ENCODE measurements at regions not wholly inside any gene's neighbourhood (a gene's known extent, or its start where the extent isn't known, plus 50 kb on each side); places are given as distances from the start of the nearest gene placed in this dataset.

DNA sequence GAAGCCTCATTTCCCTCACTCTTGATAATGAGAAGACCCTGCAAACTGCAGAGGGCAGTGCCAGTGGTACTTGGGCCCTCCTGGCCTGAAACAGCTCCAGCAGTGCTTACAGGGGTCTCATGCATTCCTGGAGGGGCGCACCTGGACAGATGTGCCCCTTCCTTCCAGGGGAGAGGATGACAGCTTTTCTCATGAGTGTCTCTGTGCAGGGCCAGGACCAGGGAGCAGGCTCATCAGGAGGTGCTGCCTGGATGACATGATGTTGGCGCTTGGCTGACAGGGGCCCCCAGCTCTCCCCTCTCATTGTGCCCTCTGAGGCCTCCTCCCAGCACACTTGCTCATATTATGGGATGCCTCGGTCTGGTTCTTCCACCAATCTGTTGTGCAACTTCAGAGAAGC is 95.1 kb upstream of the MYCN start:
- DNase-seq: no peak

DNA sequence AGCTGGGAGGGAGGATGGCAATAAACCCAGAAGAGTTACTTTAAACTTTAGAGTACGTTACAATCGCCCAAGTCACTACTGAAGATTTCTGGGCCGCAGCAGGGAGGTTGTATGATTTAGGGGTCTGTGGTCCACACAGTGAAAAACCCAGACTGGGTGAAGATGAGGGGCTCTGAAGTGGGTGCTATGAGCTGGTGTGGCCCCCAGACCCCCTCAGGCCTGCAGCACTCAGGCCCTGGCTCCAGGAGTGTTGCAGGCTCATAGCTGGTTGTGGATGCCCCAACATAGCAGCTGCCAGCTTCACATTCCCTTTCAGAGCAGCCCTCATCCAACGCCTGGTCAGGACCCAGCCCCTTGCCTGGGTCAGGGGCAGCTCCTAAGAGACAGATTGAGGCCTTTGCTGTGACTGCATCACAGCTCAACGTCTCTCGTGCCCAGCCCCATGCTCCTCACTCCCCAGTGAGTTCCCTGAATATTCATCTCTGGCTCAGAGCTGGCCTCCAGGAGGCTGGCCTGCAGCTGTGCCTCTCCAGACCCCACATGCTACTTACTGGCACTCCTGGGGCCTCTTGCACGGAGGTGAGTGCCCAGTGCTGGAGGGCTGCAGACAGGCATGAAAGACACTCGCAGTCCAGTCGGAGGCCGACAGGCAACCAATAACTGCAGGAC is 94.5 kb upstream of the MYCN start:
- DNase-seq: no peak

GRCh38 chr2:15846626-15847025 is 93.7 kb upstream of the MYCN start:
- no peak for DNase-seq

DNA sequence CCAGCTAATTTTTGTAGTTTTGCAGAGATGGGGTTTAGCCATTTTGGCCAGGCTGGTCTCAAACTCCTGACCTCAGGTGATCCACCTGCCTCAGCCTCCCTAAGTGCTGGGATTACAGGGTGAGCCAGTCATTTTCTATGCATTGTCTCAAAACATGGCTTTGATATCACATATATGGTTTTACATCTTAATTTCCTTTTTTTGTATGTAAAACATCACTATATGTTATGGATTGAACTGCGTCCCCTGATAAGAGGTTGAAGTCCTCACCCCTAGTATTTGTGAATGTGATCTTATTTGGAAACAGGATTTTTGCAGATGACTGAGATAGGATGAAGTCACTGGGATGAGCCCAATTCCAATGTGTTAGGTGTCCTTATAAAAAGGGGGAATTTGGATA is 89.8 kb upstream of the MYCN start:
- DNase-seq: no peak

DNA sequence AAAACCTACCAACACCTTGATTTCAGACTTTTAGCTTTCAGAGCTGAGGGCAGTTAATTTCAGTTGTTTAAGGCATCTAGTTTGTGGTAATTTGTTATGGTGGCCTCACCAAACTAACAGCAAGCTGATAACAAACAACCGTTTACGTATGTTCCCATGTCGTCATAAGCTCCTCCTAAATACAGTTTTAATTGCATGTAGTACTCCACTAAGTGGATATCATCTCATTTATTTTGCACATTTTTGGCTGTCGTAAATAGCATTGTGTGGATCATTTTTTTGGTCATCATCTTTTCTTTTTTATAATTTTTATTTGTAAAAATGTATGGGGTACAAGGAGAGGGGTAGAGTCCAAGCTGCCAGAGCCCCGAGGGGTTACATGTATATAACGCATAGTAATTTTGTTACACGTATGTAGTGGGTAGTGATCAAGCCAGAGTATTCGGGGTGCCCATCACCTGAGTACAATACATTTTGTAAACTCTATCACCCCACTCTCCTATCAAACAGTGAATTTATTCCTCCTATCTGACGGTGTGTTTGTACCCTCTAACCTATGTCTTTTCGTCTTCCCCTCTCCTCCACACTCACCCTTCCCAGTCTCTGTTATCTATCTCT is 89.2 kb upstream of the MYCN start:
- DNase-seq: no peak

- no peak for DNase-seq
These were observed 87.5 kb upstream of the MYCN start for GRCh38 chr2:15852811-15853210.

- DNase-seq: no peak
These were observed 86.4 kb upstream of the MYCN start for GRCh38 chr2:15853903-15854302.

GRCh38 chr2:15855766-15856260 is 84.5 kb upstream of the MYCN start:
- no peak for DNase-seq

GRCh38 chr2:15856318-15856717 is 84.0 kb upstream of the MYCN start:
- no peak for DNase-seq

GRCh38 chr2:15858466-15858865 is 81.9 kb upstream of the MYCN start:
- no peak for DNase-seq

DNA sequence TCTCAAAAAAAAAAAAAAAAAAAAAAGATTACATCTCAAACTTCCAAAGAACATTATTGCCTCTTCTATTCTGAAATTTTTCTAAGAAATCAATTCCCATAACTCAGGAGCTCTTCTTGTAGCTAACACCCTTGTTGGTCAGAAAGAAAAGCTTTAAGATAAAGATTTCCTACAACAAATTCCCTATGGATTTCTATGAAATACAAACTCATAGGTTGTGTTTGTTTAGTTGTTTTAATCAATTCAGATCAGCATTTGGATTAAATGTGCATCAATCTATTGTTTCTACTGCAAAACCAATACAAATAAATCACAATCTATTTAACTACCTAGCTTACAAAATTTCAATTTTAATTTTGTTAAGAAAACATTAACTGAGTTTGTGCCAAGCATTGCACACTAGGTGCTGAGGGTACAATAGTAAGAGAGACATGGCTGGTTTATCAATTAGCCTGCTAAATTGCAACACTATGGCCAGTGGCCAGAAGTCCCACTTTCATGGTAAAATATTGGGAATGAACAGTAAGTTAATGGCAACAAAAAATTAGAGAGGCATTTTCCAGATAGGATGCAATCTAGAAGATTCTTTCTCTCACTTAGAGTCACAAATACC is 80.2 kb upstream of the MYCN start:
- DNase-seq: no peak

DNA sequence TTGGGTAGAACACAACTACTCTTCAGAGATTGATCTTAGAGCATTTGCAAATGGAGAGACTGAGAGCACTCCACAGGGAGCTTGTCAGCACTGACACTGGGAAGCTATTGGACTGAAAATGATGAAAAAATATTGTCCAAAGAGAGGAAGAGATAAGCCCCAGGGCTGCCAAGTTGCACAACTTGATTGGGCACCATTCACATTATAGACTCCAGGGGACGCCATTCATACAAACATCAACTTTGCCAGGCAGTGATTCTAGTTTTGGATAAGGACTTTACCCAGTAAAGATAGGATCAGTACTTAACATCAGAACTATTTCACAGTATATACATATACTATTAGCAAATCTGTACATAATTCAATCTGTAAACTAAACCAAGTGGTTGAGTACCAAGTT is 79.6 kb upstream of the MYCN start:
- DNase-seq: no peak

GRCh38 chr2:15861172-15861822 is 79.1 kb upstream of the MYCN start:
- no peak for DNase-seq

DNA sequence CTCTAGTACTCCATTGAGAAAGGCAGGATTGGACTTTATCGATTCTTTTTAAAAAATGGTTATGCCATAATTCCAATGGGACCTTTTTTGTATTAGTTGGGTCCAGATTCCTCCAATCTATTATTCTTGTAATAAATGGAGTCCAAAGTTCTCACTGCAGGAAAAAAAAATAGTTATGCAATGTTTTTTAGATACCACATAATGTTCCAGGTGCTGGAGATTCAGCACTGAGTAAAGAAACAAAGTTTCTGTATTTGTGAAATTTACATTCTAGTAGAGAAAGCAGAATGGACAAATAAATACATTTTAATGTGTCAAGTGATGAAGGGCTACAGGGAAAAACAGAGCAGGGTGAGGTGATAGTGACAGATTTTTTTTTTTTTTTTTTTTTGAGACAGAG is 78.5 kb upstream of the MYCN start:
- no peak for DNase-seq

GRCh38 chr2:15863089-15863488 is 77.3 kb upstream of the MYCN start:
- no peak for DNase-seq

GRCh38 chr2:15863494-15864175 is 76.7 kb upstream of the MYCN start:
- DNase-seq: no peak

DNA sequence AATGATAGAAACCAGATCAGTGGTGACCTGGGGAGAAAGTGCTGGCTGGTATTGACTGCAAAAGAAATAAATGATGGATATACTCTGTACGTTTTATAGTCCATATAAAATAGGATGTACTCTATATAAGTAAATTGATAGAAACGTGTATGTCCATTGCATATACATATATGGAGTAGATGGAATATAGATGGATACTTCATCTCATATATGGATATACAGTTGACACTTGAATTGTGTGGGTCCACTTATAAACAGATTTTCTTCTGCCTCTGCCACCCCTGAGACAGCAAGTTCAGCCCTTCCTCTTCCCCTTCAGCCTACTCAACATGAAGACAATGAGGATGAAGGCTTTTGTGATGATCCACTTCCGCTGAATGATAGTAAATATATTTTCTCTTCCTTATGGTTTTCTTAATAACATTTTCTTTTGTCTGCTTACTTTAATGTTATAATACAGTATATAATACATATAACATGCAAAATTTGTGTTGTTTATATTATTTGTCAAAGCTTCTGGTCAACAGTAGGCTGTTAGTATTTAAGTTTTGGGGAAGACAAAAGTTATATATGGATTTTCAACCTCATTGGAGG is 76.1 kb upstream of the MYCN start:
- DNase-seq: no peak

GRCh38 chr2:15865923-15866322 is 74.4 kb upstream of the MYCN start:
- DNase-seq: no peak

- no peak for DNase-seq
These were observed 73.7 kb upstream of the MYCN start for GRCh38 chr2:15866563-15867193.

DNA sequence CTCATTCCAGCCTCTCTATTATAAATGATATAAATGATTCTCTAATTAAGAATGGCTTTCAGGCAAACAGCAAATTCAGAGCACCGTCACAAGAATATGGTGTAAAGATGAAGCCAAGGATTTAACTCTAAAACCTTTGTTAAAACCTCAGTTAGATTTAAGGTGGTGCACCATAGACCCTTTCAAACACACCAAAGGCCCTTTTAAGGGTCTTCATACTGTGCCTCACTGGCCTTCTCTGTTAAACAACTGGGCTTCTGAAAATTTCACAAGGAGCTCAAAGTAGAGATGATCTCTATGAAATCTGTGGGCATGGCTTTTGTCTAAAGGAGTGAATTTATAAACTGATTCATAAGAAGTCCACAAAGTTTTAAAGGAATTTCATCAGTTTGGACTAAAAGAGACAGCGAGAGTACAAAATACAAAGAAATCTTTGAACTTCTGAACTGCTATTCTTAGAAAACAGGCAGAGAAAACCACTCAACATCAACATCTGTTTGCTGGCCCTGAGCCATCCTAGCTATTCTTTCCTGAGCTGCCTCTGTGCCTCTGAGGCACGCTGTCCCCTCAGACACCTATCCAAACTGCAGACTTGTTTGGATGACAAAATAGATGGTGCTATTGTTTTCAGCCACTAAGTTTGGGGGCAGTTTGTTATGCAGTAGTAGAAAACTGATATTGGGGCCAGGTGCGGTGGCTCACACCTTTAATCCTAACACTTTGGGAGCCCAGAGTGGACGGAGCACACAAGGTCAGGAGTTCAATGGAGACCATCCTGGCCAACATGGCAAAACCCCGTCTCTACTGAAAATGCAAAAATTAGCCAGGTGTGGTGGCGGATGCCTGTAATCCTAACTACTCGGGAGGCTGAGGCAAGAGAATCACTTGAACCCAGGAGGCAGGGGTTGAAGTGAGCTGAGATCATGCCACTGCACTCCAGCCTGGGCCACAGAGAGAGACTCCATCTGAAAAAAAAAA is 72.9 kb upstream of the MYCN start:
- DNase-seq: no peak

DNA sequence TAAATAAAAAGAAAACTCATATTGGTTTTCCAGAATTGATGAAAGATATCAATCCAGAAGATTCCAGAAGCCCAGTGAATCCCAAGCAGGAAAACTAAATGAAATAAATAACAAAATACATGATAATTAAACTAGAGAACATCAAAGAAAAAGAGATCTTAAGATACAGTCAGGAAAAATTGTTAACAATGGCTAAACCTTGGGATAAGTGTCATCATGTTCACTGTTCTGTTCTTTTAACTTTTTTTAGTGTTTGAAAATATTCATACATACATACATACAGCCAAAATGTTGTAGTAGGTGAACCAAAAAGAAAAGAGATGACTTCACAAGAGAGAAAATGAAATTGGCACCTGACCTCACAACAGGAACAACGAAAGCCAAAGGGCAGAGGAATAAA is 72.2 kb upstream of the MYCN start:
- DNase-seq: no peak

All from fibroblast of skin of scalp (primary cell).